Stimulated activated CD8-positive, alpha-beta memory T cell treated with anti-CD3 and anti-CD28 coated beads, Interleukin-4, amount 100 ng/mL, for 24 hours (primary cell): ENCODE measurements at regions not wholly inside any gene's neighbourhood (a gene's known extent, or its start where the extent isn't known, plus 50 kb on each side); places are given as distances from the start of the nearest gene placed in this dataset.

Source experiments
- DNase-seq: peaks from one replicate; pipeline ENCODE4 v3.0.0-alpha.2; 2020; ENCODE audit warnings: low read depth

DNA sequence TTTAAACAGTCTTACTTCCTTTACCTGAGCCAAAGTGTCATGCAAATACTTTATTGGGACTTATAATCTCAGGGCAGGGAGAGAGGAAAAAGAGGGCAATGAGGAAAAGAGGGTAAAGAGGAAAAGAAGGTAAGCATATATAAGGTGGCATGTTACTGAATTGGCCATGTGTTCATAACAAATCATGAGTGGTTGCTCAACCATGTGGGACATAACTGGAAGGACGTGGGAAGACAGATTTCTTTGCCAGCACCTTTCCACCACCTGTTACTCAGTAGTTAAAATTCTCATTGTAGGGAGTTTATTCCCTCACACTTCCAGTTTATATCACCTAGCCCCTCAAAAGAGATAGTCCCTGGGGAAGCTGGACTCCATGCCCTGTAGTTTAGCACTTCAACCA, 54.7 kb upstream of the TPRG1 start:
- no peak for DNase-seq

DNA sequence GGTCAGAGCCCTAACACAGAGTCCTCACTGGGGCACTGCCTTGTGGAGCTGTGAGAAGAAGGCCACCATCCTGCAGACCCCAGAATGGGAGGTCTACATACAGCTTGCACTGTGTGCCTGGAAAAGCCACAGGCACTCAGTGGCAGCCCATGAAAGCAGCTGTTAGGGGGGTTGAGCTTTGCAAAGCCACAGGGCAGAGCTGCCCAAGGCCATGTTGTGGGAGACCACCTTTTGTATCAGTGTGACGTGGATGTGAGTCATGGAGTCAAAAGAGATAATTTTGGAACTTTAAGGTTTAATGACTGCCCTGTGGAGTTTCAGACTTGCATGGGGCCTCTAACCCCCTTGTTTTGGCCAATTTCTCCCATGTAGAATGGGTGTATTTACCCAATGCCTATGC, 52.9 kb upstream of the TPRG1 start:
- DNase-seq = no peak

DNA sequence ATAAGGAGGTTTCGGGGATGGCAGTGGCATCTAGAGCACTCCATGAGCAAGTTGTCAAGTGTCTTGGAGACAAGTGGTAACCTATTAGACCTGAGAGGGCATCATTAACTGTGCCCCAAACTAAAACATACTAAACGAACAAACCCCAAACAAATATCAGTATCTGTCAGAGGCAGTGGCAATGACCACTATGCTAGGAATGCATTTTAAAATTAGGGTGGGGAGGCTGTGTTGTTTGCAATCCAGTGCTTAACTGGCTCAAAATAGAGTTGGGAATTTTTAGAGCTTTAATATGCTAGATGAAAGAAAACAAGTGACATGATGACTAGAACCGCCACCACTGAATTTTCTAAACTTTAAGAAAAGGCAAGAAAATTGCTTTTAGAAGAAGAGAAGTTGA, 51.8 kb upstream of the TPRG1 start:
- no peak for DNase-seq

DNA sequence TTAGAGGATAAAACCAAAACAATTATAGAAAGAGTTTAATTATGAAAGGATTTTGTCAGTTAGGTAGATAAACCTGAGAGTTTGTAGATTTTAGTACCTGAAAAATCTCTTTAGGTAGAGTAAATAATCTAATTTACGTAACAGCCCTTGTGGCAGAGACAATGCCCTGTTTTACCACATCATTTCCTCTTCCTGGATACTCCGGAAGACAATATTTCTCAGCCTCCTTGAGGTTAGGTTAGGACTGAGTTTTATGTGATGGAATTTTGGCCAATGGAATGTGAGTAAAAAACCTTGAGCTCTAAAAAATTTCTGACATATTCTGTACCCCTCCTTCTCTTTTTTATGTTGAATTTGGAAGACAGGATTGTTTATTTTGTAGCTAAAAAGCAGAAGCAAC, 50.7 kb upstream of the TPRG1 start:
- DNase-seq = no peak
